Glutamatergic neuron (in vitro differentiated cells): ENCODE measurements at regions not wholly inside any gene's neighbourhood (a gene's known extent, or its start where the extent isn't known, plus 50 kb on each side); places are given as distances from the start of the nearest gene placed in this dataset.
A peak's percentile ranks its signal among the peaks of the same experiment; 100 is the strongest.

Source experiments
- DNase-seq: peaks from one replicate; pipeline ENCODE4 v3.0.0; 2022
- H3K27ac Mint-ChIP-seq: one replicate; pipeline ENCODE4 v1.8.0; 2020; ENCODE audit warnings: mild to moderate bottlenecking, mixed read lengths, inconsistent platforms; ENCODE audit not compliant: unreplicated experiment
- H3K27me3 Mint-ChIP-seq: one replicate; pipeline ENCODE4 v1.8.0; 2020; ENCODE audit warnings: mild to moderate bottlenecking, moderate library complexity, mixed read lengths, inconsistent platforms; ENCODE audit not compliant: unreplicated experiment
- H3K36me3 Mint-ChIP-seq: one replicate; pipeline ENCODE4 v1.8.0; 2020; ENCODE audit warnings: mild to moderate bottlenecking, mixed read lengths, inconsistent platforms; ENCODE audit not compliant: unreplicated experiment
- H3K4me1 Mint-ChIP-seq: one replicate; pipeline ENCODE4 v1.8.0; 2020; ENCODE audit warnings: mild to moderate bottlenecking, low read depth, mixed read lengths, inconsistent platforms; ENCODE audit not compliant: unreplicated experiment
- H3K4me3 Mint-ChIP-seq: one replicate; pipeline ENCODE4 v1.8.0; 2020; ENCODE audit warnings: mild to moderate bottlenecking, mixed read lengths, inconsistent platforms; ENCODE audit not compliant: unreplicated experiment
- H3K9me3 Mint-ChIP-seq: one replicate; pipeline ENCODE4 v1.8.0; 2020; ENCODE audit warnings: mild to moderate bottlenecking, moderate library complexity, mixed read lengths, inconsistent platforms; ENCODE audit not compliant: unreplicated experiment
- TF ChIP-seq, protein P1 (sequence below): fragments of 200-600 bp; sonication (generic); IDR thresholded peaks from one replicate; pipeline ENCODE4 v1.5.0; 2021; ENCODE audit not compliant: partially characterized antibody, unreplicated experiment

DNA sequence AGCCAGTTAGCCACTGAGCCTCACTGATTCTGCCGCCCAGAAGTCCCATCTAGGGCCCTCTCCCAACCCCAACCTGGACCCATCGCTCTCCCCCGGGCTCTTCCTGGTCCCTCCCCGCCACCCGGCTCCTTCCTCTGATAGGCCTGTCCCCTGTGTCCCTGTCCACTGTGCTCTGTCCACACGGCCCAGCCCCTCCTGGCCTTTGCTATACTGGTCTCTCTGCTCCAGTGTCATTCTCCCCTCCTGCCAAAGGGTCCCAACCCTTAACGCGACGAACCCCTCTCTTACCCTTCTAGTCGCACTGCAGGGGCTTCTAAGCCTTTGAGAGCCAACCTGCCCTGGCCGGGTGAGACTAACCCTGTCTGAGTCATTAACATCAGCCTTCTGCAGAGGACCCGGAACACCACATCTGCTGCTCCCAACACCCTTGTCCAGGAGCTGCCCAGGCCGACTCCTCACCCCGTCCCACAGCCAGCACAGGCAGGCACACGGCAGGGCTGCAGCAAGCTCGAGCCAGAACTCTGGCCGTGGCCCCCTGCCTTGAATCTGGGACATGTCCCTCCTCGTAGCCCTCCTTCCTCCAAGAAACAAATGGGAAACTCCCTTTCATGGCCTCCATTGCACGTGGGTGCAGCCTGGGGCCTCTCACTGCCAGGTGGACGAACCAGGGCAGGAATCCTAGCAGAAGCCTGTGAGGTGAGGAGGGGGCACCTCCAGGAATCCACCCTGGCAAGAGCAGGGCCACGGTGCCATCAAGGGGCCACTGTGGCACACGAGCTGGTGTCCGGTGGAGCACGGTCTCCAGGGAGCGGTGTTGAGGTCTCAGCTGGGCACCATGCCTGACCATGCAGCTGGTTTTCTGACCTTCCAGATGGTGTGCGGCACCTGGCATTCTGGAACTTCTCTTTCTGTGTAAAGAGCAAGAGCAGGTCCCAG lies 140.9 kb upstream of the IQSEC1 start:
- peaks cover 11% of the 10 kb centered on the region for H3K9me3 Mint-ChIP-seq
- DNase-seq = peak; percentile 9
- H3K27ac Mint-ChIP-seq = no peak overlapping the region
- no peaks in the 10 kb centered on the region for H3K36me3 Mint-ChIP-seq
- no peak overlapping the region for H3K4me3 Mint-ChIP-seq
- TF ChIP-seq, protein P1, sequence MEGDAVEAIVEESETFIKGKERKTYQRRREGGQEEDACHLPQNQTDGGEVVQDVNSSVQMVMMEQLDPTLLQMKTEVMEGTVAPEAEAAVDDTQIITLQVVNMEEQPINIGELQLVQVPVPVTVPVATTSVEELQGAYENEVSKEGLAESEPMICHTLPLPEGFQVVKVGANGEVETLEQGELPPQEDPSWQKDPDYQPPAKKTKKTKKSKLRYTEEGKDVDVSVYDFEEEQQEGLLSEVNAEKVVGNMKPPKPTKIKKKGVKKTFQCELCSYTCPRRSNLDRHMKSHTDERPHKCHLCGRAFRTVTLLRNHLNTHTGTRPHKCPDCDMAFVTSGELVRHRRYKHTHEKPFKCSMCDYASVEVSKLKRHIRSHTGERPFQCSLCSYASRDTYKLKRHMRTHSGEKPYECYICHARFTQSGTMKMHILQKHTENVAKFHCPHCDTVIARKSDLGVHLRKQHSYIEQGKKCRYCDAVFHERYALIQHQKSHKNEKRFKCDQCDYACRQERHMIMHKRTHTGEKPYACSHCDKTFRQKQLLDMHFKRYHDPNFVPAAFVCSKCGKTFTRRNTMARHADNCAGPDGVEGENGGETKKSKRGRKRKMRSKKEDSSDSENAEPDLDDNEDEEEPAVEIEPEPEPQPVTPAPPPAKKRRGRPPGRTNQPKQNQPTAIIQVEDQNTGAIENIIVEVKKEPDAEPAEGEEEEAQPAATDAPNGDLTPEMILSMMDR = no peak
- H3K27me3 Mint-ChIP-seq = peaks cover 5% of the 10 kb centered on the region
- H3K4me1 Mint-ChIP-seq = peaks cover 13% of the 10 kb centered on the region

DNA sequence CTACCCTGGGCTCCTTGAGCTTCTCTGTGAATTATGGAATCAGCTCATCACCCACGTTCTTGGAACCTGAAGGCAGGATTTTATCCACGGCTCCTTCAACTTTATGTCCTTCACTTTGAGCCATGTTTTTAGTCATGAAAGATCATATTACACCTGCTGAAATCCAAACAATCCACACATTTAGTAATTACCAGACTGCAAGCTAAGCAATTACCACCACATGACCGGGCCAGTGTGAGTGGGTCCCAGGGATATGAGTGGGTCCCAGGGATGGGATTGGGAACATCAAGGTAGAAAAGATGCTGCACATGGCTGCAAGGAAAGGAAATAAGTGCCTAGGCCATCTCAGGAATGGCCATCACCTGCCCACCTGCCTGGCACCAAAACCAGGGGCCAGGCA lies 140.3 kb upstream of the IQSEC1 start:
- H3K27me3 Mint-ChIP-seq = peaks cover 3% of the 10 kb centered on the region
- no peak overlapping the region for H3K4me3 Mint-ChIP-seq
- DNase-seq = no peak
- TF ChIP-seq, protein P1 = no peak
- H3K9me3 Mint-ChIP-seq = peaks cover 9% of the 10 kb centered on the region
- H3K27ac Mint-ChIP-seq = no peak overlapping the region
- H3K4me1 Mint-ChIP-seq = peaks cover 13% of the 10 kb centered on the region
- no peaks in the 10 kb centered on the region for H3K36me3 Mint-ChIP-seq

DNA sequence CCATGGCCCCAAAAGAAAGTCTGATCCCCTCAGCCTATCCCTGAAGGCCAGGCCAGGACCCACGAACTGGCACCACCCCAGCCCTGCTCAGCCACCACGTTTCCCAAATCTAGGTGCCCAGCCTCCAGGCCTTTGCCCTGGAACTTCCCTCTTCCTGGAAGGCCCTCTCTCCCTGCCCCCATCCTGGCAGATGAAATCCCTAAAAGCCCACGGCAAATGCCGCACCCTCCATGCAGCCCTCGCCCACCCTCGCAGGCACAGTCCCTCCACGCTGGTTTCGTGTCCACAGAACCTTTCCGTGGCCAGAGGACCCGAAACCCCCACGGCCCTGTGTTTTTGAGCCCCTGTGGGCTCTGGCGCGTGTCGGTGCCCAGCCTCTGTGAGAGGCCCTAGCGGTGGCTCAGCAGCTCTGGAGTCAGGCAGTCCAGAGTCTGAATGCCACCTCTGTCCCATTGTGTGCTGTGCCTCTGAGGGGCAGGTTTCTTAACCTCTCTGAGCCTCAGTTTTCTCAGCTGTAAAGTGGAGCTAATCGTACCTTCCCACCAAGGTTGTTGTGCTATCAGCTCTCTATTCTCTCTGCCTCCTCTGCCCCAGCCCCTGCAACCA lies 138.5 kb upstream of the IQSEC1 start:
- Mint-ChIP-seq H3K4me1 (peaks cover 11% of the 10 kb centered on the region), H3K27ac (no peak overlapping the region), H3K9me3 (peaks cover 8% of the 10 kb centered on the region), H3K27me3 (no peaks in the 10 kb centered on the region), H3K36me3 (no peaks in the 10 kb centered on the region), H3K4me3 (no peak overlapping the region)
- DNase-seq = no peak
- TF ChIP-seq, protein P1 = no peak

DNA sequence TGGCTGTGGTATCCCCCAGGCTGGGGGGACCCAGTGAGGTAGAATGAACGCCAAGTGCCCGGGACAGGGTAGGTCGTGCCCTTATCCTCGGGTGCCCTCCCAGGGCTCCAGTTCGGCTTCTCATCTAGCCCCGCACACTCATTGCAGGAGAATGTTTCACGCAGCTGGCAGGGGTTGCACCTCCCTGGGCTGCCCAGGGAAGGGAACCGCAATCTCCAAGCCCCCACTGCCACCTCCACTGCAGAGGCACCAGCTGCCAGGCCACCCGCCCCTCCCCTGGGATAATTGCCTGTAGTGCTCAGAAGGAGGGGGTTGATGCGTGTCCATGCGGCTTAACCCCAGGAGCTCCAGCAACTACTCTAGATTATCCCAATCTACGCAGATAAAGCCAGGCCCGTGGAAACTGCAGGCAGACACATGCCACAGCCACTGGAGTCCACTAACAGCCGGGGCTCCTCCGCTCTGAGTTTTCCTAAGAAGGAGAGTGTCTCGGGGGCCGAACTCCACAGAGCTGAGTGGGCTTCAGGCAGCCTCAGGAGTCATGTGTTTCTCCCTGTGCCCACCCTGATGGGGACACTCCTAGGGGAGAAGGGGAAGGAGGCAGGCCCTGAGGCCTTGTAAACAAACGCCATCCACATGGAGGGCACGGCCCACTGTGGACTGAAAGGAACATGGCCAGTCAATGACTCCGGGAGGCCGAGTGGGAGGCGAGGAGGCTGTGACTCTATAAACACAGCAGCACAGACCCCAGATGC lies 137.2 kb upstream of the IQSEC1 start:
- Mint-ChIP-seq H3K36me3 (no peaks in the 10 kb centered on the region), H3K9me3 (peaks cover 12% of the 10 kb centered on the region), H3K27me3 (no peaks in the 10 kb centered on the region), H3K27ac (no peak overlapping the region), H3K4me1 (peaks cover 9% of the 10 kb centered on the region), H3K4me3 (no peak overlapping the region)
- DNase-seq = no peak
- TF ChIP-seq, protein P1 = no peak
